Small intestine (tissue), 7 donors: ENCODE measurements at regions not wholly inside any gene's neighbourhood (a gene's known extent, or its start where the extent isn't known, plus 50 kb on each side); places are given as distances from the start of the nearest gene placed in this dataset.
A peak's percentile ranks its signal among the peaks of the same experiment; 100 is the strongest.

Source experiments
- DNase-seq, 2 donors: peaks; one replicate each; pipeline versions ENCODE4 v3.0.0 to v3.0.0-alpha.2; 2013
- FAIRE-seq: peaks from 2 replicates; lab custom pipeline; 2012; peaks lifted over from hg19 to GRCh38; lab: Jason Lieb, UNC
- H3K27ac ChIP-seq, 3 donors: one replicate each; pipeline ENCODE4 v1.5.1; 2013; ENCODE audit warnings: low read length in 2 of 3, mild to moderate bottlenecking in 2 of 3, control low read depth in 1 of 3, inconsistent platforms in 1 of 3, low read depth in 1 of 3, moderate library complexity in 1 of 3
- H3K27me3 ChIP-seq, 3 donors: one replicate each; pipeline ENCODE4 v1.6.1; 2013; ENCODE audit warnings: low read length in 3 of 3, inconsistent platforms in 1 of 3; ENCODE audit not compliant: control insufficient read depth in 3 of 3, insufficient read depth in 3 of 3
- H3K36me3 ChIP-seq, 3 donors: one replicate each; pipeline ENCODE4 v1.6.1; 2013; ENCODE audit warnings: low read length in 3 of 3, inconsistent platforms in 1 of 3, low read depth in 1 of 3, mild to moderate bottlenecking in 1 of 3, moderate library complexity in 1 of 3; ENCODE audit not compliant: control insufficient read depth in 3 of 3, insufficient read depth in 2 of 3
- H3K4me1 ChIP-seq, 3 donors: one replicate each; pipeline ENCODE4 v1.6.1; 2013; ENCODE audit warnings: low read length in 2 of 3, inconsistent platforms in 1 of 3, low read depth in 1 of 3, mild to moderate bottlenecking in 1 of 3, moderate library complexity in 1 of 3; ENCODE audit not compliant: control insufficient read depth in 3 of 3, insufficient read depth in 2 of 3
- H3K4me3 ChIP-seq, 3 donors: one replicate each; pipeline ENCODE4 v1.5.1; 2013; ENCODE audit warnings: low read length in 3 of 3, control low read depth in 1 of 3, inconsistent platforms in 1 of 3, low read depth in 1 of 3, mild to moderate bottlenecking in 1 of 3, moderate library complexity in 1 of 3
- H3K9me3 ChIP-seq, 2 donors: one replicate each; pipeline ENCODE4 v1.6.1; 2013; ENCODE audit warnings: low read depth in 1 of 2, low read length in 1 of 2; ENCODE audit not compliant: control insufficient read depth in 2 of 2, insufficient read depth in 1 of 2
- WGBS, 3 donors: extraction: QIAGEN DNeasy Blood & Tissue Kit; methylation state at CpG; one replicate each; pipeline ENCODE4 v1.1.7; 2013; 5-methylcytosine and 5-hydroxymethylcytosine counted together
- donor health status: healthy with polysubstance abuse.
- donor health status: control.
- donor health status: control.
- donor health status: Bipolar disorder and iron deficiency.
- donor health status: healthy.

DNA sequence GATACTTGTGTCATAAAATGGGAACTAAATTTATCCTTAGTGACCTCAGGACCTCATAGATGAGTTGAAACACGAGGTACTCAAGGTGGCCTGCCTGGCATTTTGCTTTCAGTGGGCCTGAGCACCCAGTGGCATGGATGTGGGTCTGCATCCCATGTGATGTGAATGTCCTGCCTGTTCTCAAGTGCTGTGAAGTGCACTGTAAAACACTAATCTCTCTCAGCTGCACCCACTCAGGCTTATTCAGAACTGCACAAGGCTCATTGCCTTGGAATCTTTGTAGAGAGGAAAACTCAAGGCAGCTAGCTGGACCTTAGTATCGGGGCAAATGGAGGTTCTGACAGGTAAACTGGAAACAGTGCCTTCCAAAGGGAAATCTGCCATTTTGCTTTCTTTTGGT, 767.0 kb downstream of the TUSC7 start:
- no peak overlapping the region for H3K27ac ChIP-seq
- H3K27me3 ChIP-seq, result no peaks in the 10 kb centered on the region
- H3K9me3 ChIP-seq, result no peaks in the 10 kb centered on the region
- H3K4me3 ChIP-seq, result no peak overlapping the region
- 38 to 54% (median 50%) methylated on average over 2 of the region's 2 CpGs for WGBS, 3 donors
- peaks cover 0 to 7% (median 0%) of the 10 kb centered on the region in 3 donors for H3K4me1 ChIP-seq
- no peaks in the 10 kb centered on the region for H3K36me3 ChIP-seq
- FAIRE-seq (no peak), DNase-seq (peak; percentile 1 to 37)

DNA sequence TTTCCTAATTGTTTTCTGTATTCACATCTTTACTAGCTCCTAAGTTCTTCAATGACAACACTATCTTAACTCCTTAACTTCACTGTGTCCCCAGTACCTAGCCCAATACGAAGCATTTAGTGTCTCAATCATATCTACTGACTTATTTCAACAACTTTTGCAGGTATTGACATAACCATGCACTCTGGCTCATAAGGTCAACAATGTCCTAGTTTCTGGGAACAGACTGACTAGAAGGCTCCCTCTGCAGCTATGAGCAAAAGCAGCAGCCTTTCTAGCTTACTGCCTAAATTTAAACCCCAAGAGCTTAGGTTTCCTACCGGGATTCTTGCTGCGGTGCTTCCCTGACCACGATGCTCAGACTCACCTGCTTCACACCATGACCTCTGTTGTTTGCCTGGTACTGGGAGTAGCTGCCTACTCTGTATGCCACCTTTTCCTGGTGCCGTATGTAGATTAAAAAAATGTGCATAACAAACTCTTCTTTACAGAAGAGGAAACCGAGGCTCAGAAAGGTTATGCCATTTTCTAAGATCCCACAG, 767.7 kb downstream of the TUSC7 start:
- Histone ChIP-seq H3K4me3 (no peak overlapping the region), H3K27me3 (no peaks in the 10 kb centered on the region), H3K27ac (no peak overlapping the region), H3K36me3 (no peaks in the 10 kb centered on the region), H3K4me1 (peaks cover 0 to 7% (median 0%) of the 10 kb centered on the region in 3 donors), H3K9me3 (no peaks in the 10 kb centered on the region)
- FAIRE-seq (no peak), DNase-seq (no peak)
- 84 to 88% (median 85%) methylated on average over 6 of the region's 6 CpGs for WGBS, 3 donors

DNA sequence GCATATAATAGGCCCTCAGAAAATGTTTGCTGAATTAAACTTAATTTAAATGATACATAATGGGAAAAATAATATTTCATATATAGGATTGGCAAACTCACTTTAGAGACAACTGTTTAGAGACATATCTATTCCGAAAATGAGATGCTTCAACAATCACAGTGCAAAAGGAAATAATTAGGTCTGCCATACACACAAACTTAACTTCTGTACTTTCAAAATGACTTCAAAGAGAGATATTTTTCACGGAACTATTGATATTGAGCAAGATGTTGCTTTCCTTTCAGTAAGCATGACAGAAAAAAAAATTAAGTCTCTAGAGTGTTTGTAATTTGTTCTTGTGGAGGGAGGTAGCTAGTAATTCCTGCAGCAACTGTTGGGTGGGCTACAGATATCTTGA, 769.5 kb downstream of the TUSC7 start:
- Histone ChIP-seq H3K4me1 (peaks cover 0 to 5% (median 0%) of the 10 kb centered on the region in 3 donors), H3K4me3 (no peak overlapping the region), H3K27ac (no peak overlapping the region), H3K36me3 (no peaks in the 10 kb centered on the region), H3K27me3 (no peaks in the 10 kb centered on the region), H3K9me3 (no peaks in the 10 kb centered on the region)
- 76 to 87% (median 85%) methylated on average over 2 of the region's 2 CpGs for WGBS, 3 donors
- DNase-seq (no peak), FAIRE-seq (no peak)

DNA sequence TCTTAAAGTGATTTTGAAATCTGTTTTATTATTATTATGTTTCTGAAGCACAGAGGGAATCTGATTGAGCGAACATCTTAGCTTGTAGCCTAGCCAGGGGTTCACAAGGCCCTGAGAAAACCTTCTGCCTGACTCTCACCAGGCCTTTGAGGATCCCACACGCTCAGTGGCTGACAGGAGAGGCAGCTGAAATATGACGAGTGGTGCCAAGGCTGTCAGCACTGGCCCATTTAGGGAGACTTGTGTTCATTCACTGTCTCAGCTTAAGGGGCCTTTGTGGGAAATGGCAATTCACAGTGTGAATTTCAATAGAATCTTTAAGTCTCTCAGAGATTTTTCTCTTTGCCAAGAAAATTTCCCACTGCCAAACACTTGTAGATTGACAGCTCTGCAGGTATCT, 770.9 kb downstream of the TUSC7 start:
- WGBS, 3 donors, result 78 to 90% (median 85%) methylated on average over 3 of the region's 3 CpGs
- Histone ChIP-seq H3K4me3 (no peak overlapping the region), H3K36me3 (no peaks in the 10 kb centered on the region), H3K4me1 (no peaks in the 10 kb centered on the region), H3K27ac (no peak overlapping the region), H3K27me3 (no peaks in the 10 kb centered on the region), H3K9me3 (no peaks in the 10 kb centered on the region)
- DNase-seq (no peak), FAIRE-seq (no peak)

DNA sequence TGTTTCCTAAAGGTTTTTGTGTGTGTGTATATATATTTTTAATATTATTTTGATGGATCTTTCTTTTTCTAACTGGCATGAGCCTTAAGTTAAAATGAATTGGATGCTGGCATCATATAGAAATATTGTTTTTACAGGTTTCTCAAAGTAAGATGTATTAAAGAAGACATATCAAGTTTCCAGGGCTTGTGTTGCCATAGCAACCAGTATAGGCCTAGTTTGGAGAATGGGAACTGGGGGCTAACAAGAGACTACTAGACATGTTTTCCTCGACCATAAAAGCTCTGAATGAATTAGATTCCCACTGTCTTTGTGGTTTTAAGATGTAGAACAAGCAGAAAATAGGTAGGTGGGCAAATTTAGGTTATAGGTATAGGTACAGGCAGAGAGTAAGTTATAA, 771.4 kb downstream of the TUSC7 start:
- no peaks in the 10 kb centered on the region for H3K36me3 ChIP-seq
- H3K9me3 ChIP-seq, result no peaks in the 10 kb centered on the region
- WGBS, 3 donors, result 66 to 76% (median 68%) methylated on average over 1 of the region's 1 CpG
- FAIRE-seq (no peak), DNase-seq (no peak)
- H3K27me3 ChIP-seq, result no peaks in the 10 kb centered on the region
- no peaks in the 10 kb centered on the region for H3K4me1 ChIP-seq
- H3K4me3 ChIP-seq, result no peak overlapping the region
- no peak overlapping the region for H3K27ac ChIP-seq

DNA sequence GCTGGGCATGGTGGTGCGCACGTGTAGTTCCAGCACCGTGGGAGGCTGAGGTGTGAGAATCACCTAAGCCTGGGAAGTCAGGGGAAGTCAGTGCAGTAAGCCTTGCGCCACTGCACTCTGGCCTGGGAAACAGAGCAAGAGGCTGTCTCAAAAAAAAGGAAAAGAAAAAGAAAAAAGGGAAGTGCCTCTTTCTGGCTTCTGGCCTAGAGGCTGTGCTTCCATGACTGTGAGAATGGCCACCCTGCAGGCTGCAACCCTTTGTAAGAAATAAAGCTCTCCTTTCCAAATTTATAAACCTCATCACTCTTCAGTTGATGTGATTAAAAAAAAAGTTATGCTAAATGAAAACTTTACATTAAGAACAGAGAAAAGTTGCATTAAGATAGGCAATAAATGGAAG, 774.3 kb downstream of the TUSC7 start:
- FAIRE-seq, result no peak
- H3K4me3 ChIP-seq, result no peak overlapping the region
- H3K36me3 ChIP-seq, result no peaks in the 10 kb centered on the region
- no peaks in the 10 kb centered on the region for H3K4me1 ChIP-seq
- no peaks in the 10 kb centered on the region for H3K9me3 ChIP-seq
- WGBS, 3 donors, result 93 to 95% (median 95%) methylated on average over 4 of the region's 4 CpGs
- H3K27me3 ChIP-seq, result no peaks in the 10 kb centered on the region
- no peak for DNase-seq
- H3K27ac ChIP-seq, result no peak overlapping the region

DNA sequence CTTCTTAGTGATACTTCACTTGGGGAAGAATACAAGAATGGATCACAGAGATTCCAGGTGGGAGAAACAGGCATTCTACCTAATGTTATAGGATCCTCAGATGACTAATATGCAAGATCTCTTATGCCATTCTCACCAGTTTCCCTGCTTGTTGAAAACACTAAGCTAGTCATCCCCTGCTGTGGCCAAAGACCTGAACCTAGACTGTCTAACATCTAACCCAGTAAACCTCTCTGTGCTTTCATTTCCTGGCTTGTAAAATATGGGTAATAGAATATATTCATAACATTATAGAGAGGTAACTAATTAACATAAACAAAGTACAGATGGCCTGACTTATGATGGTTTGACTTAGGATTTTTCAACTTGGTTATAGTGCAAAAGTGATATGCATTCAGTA, 776.3 kb downstream of the TUSC7 start:
- peak in 1 of 2 donors; percentile 28 for DNase-seq
- Histone ChIP-seq H3K27ac (no peak overlapping the region), H3K27me3 (no peaks in the 10 kb centered on the region), H3K4me3 (no peak overlapping the region), H3K9me3 (no peaks in the 10 kb centered on the region), H3K4me1 (no peaks in the 10 kb centered on the region), H3K36me3 (no peaks in the 10 kb centered on the region)
- no peak for FAIRE-seq

DNA sequence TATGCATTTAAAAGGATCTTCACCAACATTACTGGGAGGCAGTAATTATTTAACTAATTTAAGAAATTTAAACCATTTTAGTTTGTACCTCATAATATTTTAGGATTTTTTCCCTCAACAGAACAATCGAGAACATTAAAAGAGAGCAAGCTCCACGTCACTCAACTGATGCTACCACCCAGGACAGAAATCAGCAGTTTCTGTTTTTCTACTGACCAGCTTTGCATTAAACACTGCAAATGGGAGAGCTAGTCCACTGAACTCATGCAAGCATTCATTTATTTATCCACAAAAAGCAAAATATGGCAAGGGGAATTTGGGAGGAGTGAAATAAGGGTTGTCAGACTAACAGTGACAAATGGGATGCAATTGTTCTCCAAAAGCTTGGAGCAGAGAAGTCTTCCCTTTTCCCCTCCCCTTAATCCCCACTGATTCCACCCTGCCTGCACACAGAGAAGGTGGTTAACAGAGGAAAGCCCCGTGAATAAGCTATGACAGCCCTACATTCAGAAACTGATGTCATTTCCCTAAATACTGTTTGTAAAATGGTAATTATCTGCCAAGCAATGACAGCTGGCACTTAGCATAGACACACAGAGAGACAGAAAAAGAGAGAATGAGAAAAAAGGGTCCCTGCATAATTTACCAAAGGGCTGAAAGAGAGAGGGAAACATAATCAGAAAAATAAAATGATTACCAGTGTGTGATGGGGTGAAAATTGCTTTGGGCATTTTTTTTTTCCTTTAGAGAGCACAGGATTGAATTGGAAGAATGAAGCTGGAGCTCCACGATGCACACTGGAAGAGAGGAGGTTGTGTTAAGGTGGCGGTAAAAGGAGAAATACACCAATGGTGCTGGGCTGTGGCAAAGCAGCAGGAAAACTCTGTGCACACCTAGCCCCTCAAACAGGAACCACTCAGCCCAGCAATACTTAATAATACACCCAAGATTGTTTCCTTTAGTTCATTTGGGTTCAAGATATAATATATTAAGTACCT, 777.4 kb downstream of the TUSC7 start:
- Histone ChIP-seq H3K27ac (no peak overlapping the region), H3K36me3 (no peaks in the 10 kb centered on the region), H3K27me3 (no peaks in the 10 kb centered on the region), H3K4me1 (no peaks in the 10 kb centered on the region), H3K4me3 (no peak overlapping the region), H3K9me3 (no peaks in the 10 kb centered on the region)
- no peak for DNase-seq
- no peak for FAIRE-seq
- 61 to 79% (median 75%) methylated on average over 5 of the region's 5 CpGs for WGBS, 3 donors
